Upper lobe of right lung (tissue), 1 donor: ENCODE measurements at regions not wholly inside any gene's neighbourhood (a gene's known extent, or its start where the extent isn't known, plus 50 kb on each side); places are given as distances from the start of the nearest gene placed in this dataset.

Source experiments
- ATAC-seq: fragments of 200-7000 bp; cut with Tn5 transposase; one replicate; pipeline ENCODE4 v1.9.1; 2020; ENCODE audit warnings: mild to moderate bottlenecking, moderate library complexity
- DNase-seq: peaks from one replicate; pipeline ENCODE4 v3.0.0-alpha.2; 2020
- H3K27ac ChIP-seq: fragments of 200-600 bp; one replicate; pipeline ENCODE4 v1.8.0; 2022
- H3K27me3 ChIP-seq: fragments of 200-600 bp; one replicate; pipeline ENCODE4 v1.8.0; 2022; ENCODE audit warnings: mild to moderate bottlenecking
- H3K36me3 ChIP-seq: fragments of 200-600 bp; one replicate; pipeline ENCODE4 v1.8.0; 2022
- H3K4me1 ChIP-seq: fragments of 200-600 bp; one replicate; pipeline ENCODE4 v1.8.0; 2022
- H3K4me3 ChIP-seq: fragments of 200-600 bp; one replicate; pipeline ENCODE4 v1.8.0; 2022; ENCODE audit warnings: mild to moderate bottlenecking
- H3K9me3 ChIP-seq: fragments of 200-600 bp; one replicate; pipeline ENCODE4 v1.8.0; 2022
- CTCF ChIP-seq: fragments of 200-600 bp; IDR thresholded peaks from one replicate; pipeline ENCODE4 v1.8.0; 2022; ENCODE audit warnings: antibody characterized with exemption
- intact Hi-C: fragments of 100-400 bp; cut with DNase I; formaldehyde crosslinking; loops from one replicate; pipeline ENCODE4 v1.11.0; 2022
- donor health status: DM: no; HTN: yes; CAD: no; lungs with severe emphysema.

- ATAC-seq (no peak), DNase-seq (no peak)
- TF ChIP-seq CTCF, result no peak
- Histone ChIP-seq H3K27me3 (no peaks in the 10 kb centered on the region), H3K36me3 (no peaks in the 10 kb centered on the region), H3K27ac (no peak overlapping the region), H3K9me3 (no peaks in the 10 kb centered on the region), H3K4me3 (no peak overlapping the region), H3K4me1 (no peaks in the 10 kb centered on the region)
- intact Hi-C loops, result no loop called here
Measured at GRCh38 chr7:25383402-25383801, 155.1 kb upstream of the NPVF start.

GRCh38 chr7:25384788-25385505, 156.7 kb upstream of the NPVF start:
- intact Hi-C loops, result no loop called here
- TF ChIP-seq CTCF, result no peak

GRCh38 chr7:25385506-25386136, 157.3 kb upstream of the NPVF start:
- intact Hi-C loops, result no loop called here
- Histone ChIP-seq H3K4me1 (no peaks in the 10 kb centered on the region), H3K9me3 (no peaks in the 10 kb centered on the region), H3K4me3 (no peak overlapping the region), H3K36me3 (no peaks in the 10 kb centered on the region), H3K27ac (no peak overlapping the region), H3K27me3 (no peaks in the 10 kb centered on the region)
- DNase-seq, result no peak
- peak; percentile 32 for ATAC-seq
- no peak for TF ChIP-seq CTCF

More at GRCh38 chr7:25384788-25385505, 156.7 kb upstream of the NPVF start:
- Histone ChIP-seq H3K27ac (no peak overlapping the region), H3K9me3 (no peaks in the 10 kb centered on the region), H3K36me3 (no peaks in the 10 kb centered on the region), H3K4me3 (no peak overlapping the region), H3K27me3 (no peaks in the 10 kb centered on the region), H3K4me1 (no peaks in the 10 kb centered on the region)
- no peak for ATAC-seq
- DNase-seq, result no peak

- intact Hi-C loops, result no loop called here
- no peak for TF ChIP-seq CTCF
- Histone ChIP-seq H3K27me3 (no peaks in the 10 kb centered on the region), H3K4me1 (no peaks in the 10 kb centered on the region), H3K9me3 (no peaks in the 10 kb centered on the region), H3K4me3 (no peak overlapping the region), H3K36me3 (no peaks in the 10 kb centered on the region), H3K27ac (no peak overlapping the region)
- DNase-seq (no peak), ATAC-seq (no peak)
Measured at GRCh38 chr7:25386311-25386744, 158.0 kb upstream of the NPVF start.

- H3K4me1 ChIP-seq, result no peaks in the 10 kb centered on the region
- no peak overlapping the region for H3K4me3 ChIP-seq
- no peak for ATAC-seq
- H3K36me3 ChIP-seq, result no peaks in the 10 kb centered on the region
- no peaks in the 10 kb centered on the region for H3K27me3 ChIP-seq
- DNase-seq, result no peak
- H3K27ac ChIP-seq, result no peak overlapping the region
- intact Hi-C loops, result no loop called here
- no peak for TF ChIP-seq CTCF
- no peaks in the 10 kb centered on the region for H3K9me3 ChIP-seq
Measured at GRCh38 chr7:25388681-25389080, 160.4 kb upstream of the NPVF start.
